ENCODE measurements at regions not wholly inside any gene's neighbourhood (a gene's known extent, or its start where the extent isn't known, plus 50 kb on each side); places are given as distances from the start of the nearest gene placed in this dataset.

DNA sequence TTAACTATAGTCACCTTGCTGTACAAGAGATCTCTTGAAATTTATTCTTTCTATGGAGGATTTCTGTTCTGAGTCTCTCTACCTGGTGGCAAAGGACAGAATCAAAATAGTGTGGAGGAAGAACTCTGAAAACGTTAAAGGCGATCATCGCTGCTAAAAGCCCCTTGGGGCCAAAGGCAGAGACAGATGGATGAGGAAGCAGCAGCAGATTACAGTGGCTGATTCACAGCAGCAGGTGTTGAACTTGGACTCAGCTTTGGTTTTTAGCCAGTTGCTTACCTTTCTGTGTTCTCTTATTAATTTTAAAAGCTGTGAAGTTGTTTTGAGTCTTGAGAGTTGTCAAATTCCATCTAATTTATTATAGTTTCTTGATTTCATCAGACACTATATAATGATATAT lies 956.1 kb upstream of the GOT2 start:
- TF ChIP-seq, protein P1, sequence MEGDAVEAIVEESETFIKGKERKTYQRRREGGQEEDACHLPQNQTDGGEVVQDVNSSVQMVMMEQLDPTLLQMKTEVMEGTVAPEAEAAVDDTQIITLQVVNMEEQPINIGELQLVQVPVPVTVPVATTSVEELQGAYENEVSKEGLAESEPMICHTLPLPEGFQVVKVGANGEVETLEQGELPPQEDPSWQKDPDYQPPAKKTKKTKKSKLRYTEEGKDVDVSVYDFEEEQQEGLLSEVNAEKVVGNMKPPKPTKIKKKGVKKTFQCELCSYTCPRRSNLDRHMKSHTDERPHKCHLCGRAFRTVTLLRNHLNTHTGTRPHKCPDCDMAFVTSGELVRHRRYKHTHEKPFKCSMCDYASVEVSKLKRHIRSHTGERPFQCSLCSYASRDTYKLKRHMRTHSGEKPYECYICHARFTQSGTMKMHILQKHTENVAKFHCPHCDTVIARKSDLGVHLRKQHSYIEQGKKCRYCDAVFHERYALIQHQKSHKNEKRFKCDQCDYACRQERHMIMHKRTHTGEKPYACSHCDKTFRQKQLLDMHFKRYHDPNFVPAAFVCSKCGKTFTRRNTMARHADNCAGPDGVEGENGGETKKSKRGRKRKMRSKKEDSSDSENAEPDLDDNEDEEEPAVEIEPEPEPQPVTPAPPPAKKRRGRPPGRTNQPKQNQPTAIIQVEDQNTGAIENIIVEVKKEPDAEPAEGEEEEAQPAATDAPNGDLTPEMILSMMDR (IDR thresholded peaks at IDR 0.05 in 8 of 11, conservative IDR thresholded peaks at IDR 0.05 in 3 of 11) = no peak
- TF ChIP-seq POLR2AphosphoS5 (IDR thresholded peaks at IDR 0.05) (no peak), POLR2A (IDR thresholded peaks at IDR 0.05) (no peak)
